ENCODE measurements at regions not wholly inside any gene's neighbourhood (a gene's known extent, or its start where the extent isn't known, plus 50 kb on each side); places are given as distances from the start of the nearest gene placed in this dataset.

GRCh38 chr1:81375884-81376548 lies 424.7 kb upstream of the ADGRL2 start:
- Histone ChIP-seq H3K36me3 (ENCODE audit: insufficient read depth, low read length) (no peaks in the 10 kb centered on the region), H3K4me1 (ENCODE audit: insufficient read depth, low read length) (no peaks in the 10 kb centered on the region), H3K27ac (ENCODE audit: low read depth, low read length) (no peak overlapping the region), H3K9me3 (ENCODE audit: low read length) (no peaks in the 10 kb centered on the region), H3K4me3 (ENCODE audit: low read length) (no peak overlapping the region), H3K27me3 (ENCODE audit: insufficient read depth, low read length, poor library complexity, severe bottlenecking) (no peaks in the 10 kb centered on the region)
- no peak overlapping the region for H3K27ac Mint-ChIP-seq
- POLR2A ChIA-PET, result no interaction called here
- CTCF ChIA-PET, result no interaction called here
- H3K9me3 Mint-ChIP-seq, result peaks cover 6 to 14% (median 8%) of the 10 kb centered on the region in 5 donors
- no peak for DNase-seq
- no peaks in the 10 kb centered on the region for H3K4me1 Mint-ChIP-seq
- no peak overlapping the region for H3K4me3 Mint-ChIP-seq
- H3K36me3 Mint-ChIP-seq, result no peaks in the 10 kb centered on the region
- H3K27me3 Mint-ChIP-seq, result no peaks in the 10 kb centered on the region

- Histone ChIP-seq H3K4me3 (ENCODE audit: low read length) (no peak overlapping the region), H3K9me3 (ENCODE audit: low read length) (no peaks in the 10 kb centered on the region), H3K36me3 (ENCODE audit: insufficient read depth, low read length) (no peaks in the 10 kb centered on the region), H3K27me3 (ENCODE audit: insufficient read depth, low read length, poor library complexity, severe bottlenecking) (no peaks in the 10 kb centered on the region), H3K4me1 (ENCODE audit: insufficient read depth, low read length) (no peaks in the 10 kb centered on the region), H3K27ac (ENCODE audit: low read depth, low read length) (no peak overlapping the region)
- ChIA-PET CTCF (no interaction called here), POLR2A (no interaction called here)
- no peak overlapping the region for H3K27ac Mint-ChIP-seq
- H3K9me3 Mint-ChIP-seq, result peaks cover 4 to 18% (median 8%) of the 10 kb centered on the region in 5 donors
- no peaks in the 10 kb centered on the region for H3K27me3 Mint-ChIP-seq
- H3K36me3 Mint-ChIP-seq, result no peaks in the 10 kb centered on the region
- no peaks in the 10 kb centered on the region for H3K4me1 Mint-ChIP-seq
- DNase-seq, result no peak
- no peak overlapping the region for H3K4me3 Mint-ChIP-seq
Measured at GRCh38 chr1:81374481-81374880, 426.3 kb upstream of the ADGRL2 start.

GRCh38 chr1:81371864-81372263 lies 428.9 kb upstream of the ADGRL2 start:
- no peak for DNase-seq
- ChIA-PET POLR2A (no interaction called here), CTCF (no interaction called here)
- H3K9me3 ChIP-seq (ENCODE audit: low read length), result no peaks in the 10 kb centered on the region
- H3K4me1 ChIP-seq (ENCODE audit: insufficient read depth, low read length), result no peaks in the 10 kb centered on the region
- H3K4me3 ChIP-seq (ENCODE audit: low read length), result no peak overlapping the region
- Mint-ChIP-seq H3K36me3 (peaks cover 0 to 3% (median 0%) of the 10 kb centered on the region in 3 donors), H3K27me3 (no peaks in the 10 kb centered on the region), H3K27ac (no peak overlapping the region), H3K9me3 (peaks cover 5 to 14% (median 11%) of the 10 kb centered on the region in 5 donors), H3K4me1 (peaks cover 0 to 5% (median 0%) of the 10 kb centered on the region in 3 donors), H3K4me3 (no peak overlapping the region)
- H3K27me3 ChIP-seq (ENCODE audit: insufficient read depth, low read length, poor library complexity, severe bottlenecking), result no peaks in the 10 kb centered on the region
- H3K36me3 ChIP-seq (ENCODE audit: insufficient read depth, low read length), result no peaks in the 10 kb centered on the region
- H3K27ac ChIP-seq (ENCODE audit: low read depth, low read length), result no peak overlapping the region

DNA sequence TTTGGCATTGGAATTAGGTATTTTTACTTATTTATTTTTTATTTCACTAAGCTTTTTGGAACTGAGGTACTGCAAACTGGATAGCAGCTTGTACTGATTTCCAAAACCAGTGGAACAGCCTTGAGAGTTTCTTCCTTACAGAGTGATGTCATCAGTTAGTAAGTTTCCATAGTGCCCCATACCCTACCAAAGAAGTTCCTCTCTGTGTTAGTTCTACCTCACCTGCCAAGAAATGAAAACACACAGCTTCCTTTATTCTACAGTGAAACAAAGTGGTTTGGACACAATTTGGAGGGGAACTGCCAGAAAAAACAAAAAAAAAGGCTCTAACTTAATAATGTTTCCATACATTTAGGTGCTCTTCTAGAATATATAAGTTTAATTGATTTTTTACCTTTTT lies 430.9 kb upstream of the ADGRL2 start:
- no peak overlapping the region for H3K27ac ChIP-seq (ENCODE audit: low read depth, low read length)
- peaks cover 0 to 5% (median 0%) of the 10 kb centered on the region in 3 donors for H3K4me1 Mint-ChIP-seq
- peaks cover 8 to 21% (median 11%) of the 10 kb centered on the region in 5 donors for H3K9me3 Mint-ChIP-seq
- H3K9me3 ChIP-seq (ENCODE audit: low read length), result no peaks in the 10 kb centered on the region
- H3K4me3 ChIP-seq (ENCODE audit: low read length), result no peak overlapping the region
- H3K4me3 Mint-ChIP-seq, result no peak overlapping the region
- no peak for DNase-seq
- no peaks in the 10 kb centered on the region for H3K27me3 Mint-ChIP-seq
- CTCF ChIA-PET, result no interaction called here
- H3K4me1 ChIP-seq (ENCODE audit: insufficient read depth, low read length), result no peaks in the 10 kb centered on the region
- no peaks in the 10 kb centered on the region for H3K36me3 ChIP-seq (ENCODE audit: insufficient read depth, low read length)
- peaks cover 0 to 3% (median 0%) of the 10 kb centered on the region in 3 donors for H3K36me3 Mint-ChIP-seq
- H3K27ac Mint-ChIP-seq, result no peak overlapping the region
- H3K27me3 ChIP-seq (ENCODE audit: insufficient read depth, low read length, poor library complexity, severe bottlenecking), result no peaks in the 10 kb centered on the region
- POLR2A ChIA-PET, result no interaction called here

- ChIA-PET CTCF (no interaction called here), POLR2A (no interaction called here)
- peaks cover 9 to 23% (median 11%) of the 10 kb centered on the region in 5 donors for H3K9me3 Mint-ChIP-seq
- Histone ChIP-seq H3K27me3 (ENCODE audit: insufficient read depth, low read length, poor library complexity, severe bottlenecking) (no peaks in the 10 kb centered on the region), H3K36me3 (ENCODE audit: insufficient read depth, low read length) (no peaks in the 10 kb centered on the region), H3K27ac (ENCODE audit: low read depth, low read length) (no peak overlapping the region), H3K4me3 (ENCODE audit: low read length) (no peak overlapping the region), H3K4me1 (ENCODE audit: insufficient read depth, low read length) (no peaks in the 10 kb centered on the region), H3K9me3 (ENCODE audit: low read length) (no peaks in the 10 kb centered on the region)
- peaks cover 0 to 3% (median 0%) of the 10 kb centered on the region in 3 donors for H3K36me3 Mint-ChIP-seq
- peaks cover 0 to 5% (median 0%) of the 10 kb centered on the region in 3 donors for H3K4me1 Mint-ChIP-seq
- H3K4me3 Mint-ChIP-seq, result no peak overlapping the region
- DNase-seq, result no peak
- H3K27ac Mint-ChIP-seq, result no peak overlapping the region
- no peaks in the 10 kb centered on the region for H3K27me3 Mint-ChIP-seq
Measured at GRCh38 chr1:81366173-81366572, 434.6 kb upstream of the ADGRL2 start.

- Histone ChIP-seq H3K4me3 (ENCODE audit: low read length) (no peak overlapping the region), H3K27me3 (ENCODE audit: insufficient read depth, low read length, poor library complexity, severe bottlenecking) (no peaks in the 10 kb centered on the region), H3K36me3 (ENCODE audit: insufficient read depth, low read length) (no peaks in the 10 kb centered on the region), H3K4me1 (ENCODE audit: insufficient read depth, low read length) (no peaks in the 10 kb centered on the region), H3K9me3 (ENCODE audit: low read length) (no peaks in the 10 kb centered on the region), H3K27ac (ENCODE audit: low read depth, low read length) (no peak overlapping the region)
- POLR2A ChIA-PET, result no interaction called here
- peaks cover 0 to 3% (median 0%) of the 10 kb centered on the region in 3 donors for H3K36me3 Mint-ChIP-seq
- CTCF ChIA-PET, result no interaction called here
- DNase-seq, result no peak
- no peak overlapping the region for H3K27ac Mint-ChIP-seq
- peaks cover 9 to 25% (median 10%) of the 10 kb centered on the region in 5 donors for H3K9me3 Mint-ChIP-seq
- no peak overlapping the region for H3K4me3 Mint-ChIP-seq
- H3K4me1 Mint-ChIP-seq, result peaks cover 0 to 5% (median 0%) of the 10 kb centered on the region in 3 donors
- no peaks in the 10 kb centered on the region for H3K27me3 Mint-ChIP-seq
Measured at GRCh38 chr1:81364088-81364487, 436.6 kb upstream of the ADGRL2 start.

DNA sequence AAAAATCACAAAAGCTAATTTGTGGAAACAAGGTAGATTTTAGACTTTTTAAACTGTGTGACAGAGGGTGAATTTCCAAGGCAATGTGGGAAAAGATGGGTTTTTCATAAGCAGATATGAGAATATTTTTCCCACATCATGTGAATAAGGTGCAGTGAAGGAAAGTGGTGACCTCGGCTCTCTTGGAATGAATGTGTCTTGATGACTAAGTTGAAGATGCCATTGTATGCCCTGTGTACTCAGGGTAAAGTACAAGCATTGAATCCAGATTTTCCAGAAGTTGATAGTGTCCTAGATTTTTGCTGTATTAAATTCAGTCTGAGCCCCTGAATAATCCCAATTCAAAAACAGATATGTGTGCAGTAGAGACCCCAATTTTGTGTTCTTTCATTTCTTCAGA lies 442.6 kb upstream of the ADGRL2 start:
- DNase-seq, result no peak
- Mint-ChIP-seq H3K4me3 (no peak overlapping the region), H3K27me3 (no peaks in the 10 kb centered on the region), H3K4me1 (no peaks in the 10 kb centered on the region), H3K9me3 (peaks cover 7 to 29% (median 11%) of the 10 kb centered on the region in 5 donors), H3K36me3 (no peaks in the 10 kb centered on the region), H3K27ac (no peak overlapping the region)
- no peaks in the 10 kb centered on the region for H3K4me1 ChIP-seq (ENCODE audit: insufficient read depth, low read length)
- CTCF ChIA-PET, result no interaction called here
- H3K36me3 ChIP-seq (ENCODE audit: insufficient read depth, low read length), result no peaks in the 10 kb centered on the region
- H3K27ac ChIP-seq (ENCODE audit: low read depth, low read length), result no peak overlapping the region
- POLR2A ChIA-PET, result no interaction called here
- no peaks in the 10 kb centered on the region for H3K27me3 ChIP-seq (ENCODE audit: insufficient read depth, low read length, poor library complexity, severe bottlenecking)
- H3K9me3 ChIP-seq (ENCODE audit: low read length), result no peaks in the 10 kb centered on the region
- H3K4me3 ChIP-seq (ENCODE audit: low read length), result no peak overlapping the region

GRCh38 chr1:81351864-81352263 lies 448.9 kb upstream of the ADGRL2 start:
- Mint-ChIP-seq H3K9me3 (peaks cover 6 to 22% (median 9%) of the 10 kb centered on the region in 5 donors), H3K27ac (no peak overlapping the region), H3K27me3 (no peaks in the 10 kb centered on the region), H3K4me1 (no peaks in the 10 kb centered on the region), H3K36me3 (no peaks in the 10 kb centered on the region), H3K4me3 (no peak overlapping the region)
- H3K36me3 ChIP-seq (ENCODE audit: insufficient read depth, low read length), result no peaks in the 10 kb centered on the region
- H3K4me1 ChIP-seq (ENCODE audit: insufficient read depth, low read length), result no peaks in the 10 kb centered on the region
- no peaks in the 10 kb centered on the region for H3K9me3 ChIP-seq (ENCODE audit: low read length)
- ChIA-PET POLR2A (no interaction called here), CTCF (no interaction called here)
- H3K27ac ChIP-seq (ENCODE audit: low read depth, low read length), result no peak overlapping the region
- DNase-seq, result no peak
- no peaks in the 10 kb centered on the region for H3K27me3 ChIP-seq (ENCODE audit: insufficient read depth, low read length, poor library complexity, severe bottlenecking)
- no peak overlapping the region for H3K4me3 ChIP-seq (ENCODE audit: low read length)
